SK-N-SH treated with all-trans-retinoic acid at 6 μM for 48 hours (cell line): ENCODE measurements at regions not wholly inside any gene's neighbourhood (a gene's known extent, or its start where the extent isn't known, plus 50 kb on each side); places are given as distances from the start of the nearest gene placed in this dataset.

ENCODE experiments used
- ATAC-seq: fragments of 200-7000 bp; cut with Tn5 transposase; 3 replicates; pipeline ENCODE4 v1.9.1; 2020; ENCODE audit warnings: mild to moderate bottlenecking, moderate library complexity
- ARNTL ChIP-seq: fragments of 450-650 bp; formaldehyde crosslinking; IDR thresholded peaks from 2 replicates; pipeline ENCODE4 v1.5.0; 2020; ENCODE audit warnings: low read depth, mild to moderate bottlenecking, moderate library complexity, borderline replicate concordance
- BACH2 ChIP-seq: fragments of 250-450 bp; sonication (Bioruptor Pico); IDR thresholded peaks from 2 replicates; pipeline ENCODE4 v1.9.0; 2021; ENCODE audit warnings: mild to moderate bottlenecking, borderline replicate concordance
- CREB5 ChIP-seq: fragments of 250-450 bp; sonication (Bioruptor Pico); IDR thresholded peaks from 2 replicates; pipeline ENCODE4 v1.5.1; 2020; ENCODE audit warnings: low read depth, mild to moderate bottlenecking, moderate library complexity
- CSDC2 ChIP-seq: fragments of 250-450 bp; sonication (Bioruptor Pico); IDR thresholded peaks from 2 replicates; pipeline ENCODE4 v1.5.0; 2020; ENCODE audit warnings: mild to moderate bottlenecking, moderate library complexity
- ESRRG ChIP-seq: fragments of 250-450 bp; sonication (Bioruptor Pico); IDR thresholded peaks from 2 replicates; pipeline ENCODE4 v1.6.1; 2021; ENCODE audit warnings: mild to moderate bottlenecking
- GLIS3 ChIP-seq: fragments of 250-450 bp; sonication (Bioruptor Pico); IDR thresholded peaks from 2 replicates; pipeline ENCODE4 v1.5.0; 2020; ENCODE audit warnings: mild to moderate bottlenecking, moderate library complexity
- ISL1 ChIP-seq: fragments of 250-450 bp; sonication (Bioruptor Pico); IDR thresholded peaks from 2 replicates; pipeline ENCODE4 v2.1.2; 2022; ENCODE audit warnings: mild to moderate bottlenecking, moderate library complexity
- PPARA ChIP-seq: fragments of 250-450 bp; sonication (Bioruptor Pico); IDR thresholded peaks from 2 replicates; pipeline ENCODE4 v1.5.0; 2020; ENCODE audit warnings: mild to moderate bottlenecking, borderline replicate concordance
- RARB ChIP-seq: fragments of 250-450 bp; sonication (Bioruptor Pico); IDR thresholded peaks from 2 replicates; pipeline ENCODE4 v1.8.0; 2021; ENCODE audit warnings: mild to moderate bottlenecking, moderate library complexity
- SNAI2 ChIP-seq: fragments of 250-450 bp; sonication (Bioruptor Pico); IDR thresholded peaks from 2 replicates; pipeline ENCODE4 v1.5.0; 2020; ENCODE audit warnings: mild to moderate bottlenecking, moderate library complexity
- TCF4 ChIP-seq: fragments of 250-450 bp; sonication (Bioruptor Pico); IDR thresholded peaks from 2 replicates; pipeline ENCODE4 v1.8.0; 2021; ENCODE audit warnings: mild to moderate bottlenecking, moderate library complexity, borderline replicate concordance
- TOX ChIP-seq: fragments of 250-450 bp; sonication (Bioruptor Pico); IDR thresholded peaks from 2 replicates; pipeline ENCODE4 v1.8.0; 2021; ENCODE audit warnings: mild to moderate bottlenecking, moderate library complexity, borderline replicate concordance
- ZC3H10 ChIP-seq: fragments of 250-450 bp; sonication (Bioruptor Pico); IDR thresholded peaks from 2 replicates; pipeline ENCODE4 v1.5.1; 2021; ENCODE audit warnings: mild to moderate bottlenecking, moderate library complexity
- ZFP3 ChIP-seq: fragments of 250-450 bp; sonication (Bioruptor Pico); IDR thresholded peaks from 2 replicates; pipeline ENCODE4 v1.5.0; 2020; ENCODE audit warnings: mild to moderate bottlenecking, moderate library complexity
- ZFP30 ChIP-seq: fragments of 450-650 bp; formaldehyde crosslinking; IDR thresholded peaks from 2 replicates; pipeline ENCODE4 v1.5.0; 2022; ENCODE audit warnings: mild to moderate bottlenecking, moderate library complexity
- ZNF565 ChIP-seq: fragments of 450-650 bp; formaldehyde crosslinking; conservative IDR thresholded peaks from 2 replicates; pipeline ENCODE4 v1.5.0; 2020; ENCODE audit warnings: low read depth, mild to moderate bottlenecking, moderate library complexity
- ZNF70 ChIP-seq: fragments of 450-650 bp; formaldehyde crosslinking; IDR thresholded peaks from 2 replicates; pipeline ENCODE4 v1.5.0; 2020; ENCODE audit warnings: mild to moderate bottlenecking, moderate library complexity
- ZNF8 ChIP-seq: fragments of 450-650 bp; formaldehyde crosslinking; IDR thresholded peaks from 2 replicates; pipeline ENCODE4 v1.5.0; 2020; ENCODE audit warnings: mild to moderate bottlenecking, moderate library complexity
- TF ChIP-seq, protein P1 (sequence below): fragments of 250-450 bp; sonication (Bioruptor Pico); IDR thresholded peaks from 2 replicates; pipeline ENCODE4 v1.5.0; 2020; ENCODE audit warnings: mild to moderate bottlenecking, moderate library complexity
- TF ChIP-seq, protein P2 (sequence below): fragments of 250-450 bp; sonication (Bioruptor Pico); IDR thresholded peaks from 2 replicates; pipeline ENCODE4 v1.5.1; 2021; ENCODE audit warnings: mild to moderate bottlenecking, moderate library complexity
- TF ChIP-seq, protein P3 (sequence below): fragments of 250-450 bp; sonication (Bioruptor Pico); IDR thresholded peaks from 2 replicates; pipeline ENCODE4 v1.8.0; 2020; ENCODE audit warnings: mild to moderate bottlenecking, moderate library complexity, borderline replicate concordance
- TF ChIP-seq, protein P4 (sequence below): fragments of 250-450 bp; sonication (Bioruptor Pico); IDR thresholded peaks from 2 replicates; pipeline ENCODE4 v1.8.0; 2021; ENCODE audit warnings: low read depth, mild to moderate bottlenecking, moderate library complexity, borderline replicate concordance

- TF ChIP-seq ISL1 (no peak), ZNF8 (CRISPR knock-in tag) (no peak), ZNF565 (CRISPR knock-in tag) (no peak), ESRRG (CRISPR knock-in tag) (no peak), CSDC2 (CRISPR knock-in tag) (no peak), ZFP3 (no peak), TCF4 (no peak), SNAI2 (CRISPR knock-in tag) (no peak), ZFP30 (CRISPR knock-in tag) (no peak), ARNTL (CRISPR knock-in tag) (no peak), BACH2 (CRISPR knock-in tag) (no peak), GLIS3 (CRISPR knock-in tag) (no peak), TOX (CRISPR knock-in tag) (no peak), CREB5 (CRISPR knock-in tag) (no peak)
- TF ChIP-seq, protein P1, sequence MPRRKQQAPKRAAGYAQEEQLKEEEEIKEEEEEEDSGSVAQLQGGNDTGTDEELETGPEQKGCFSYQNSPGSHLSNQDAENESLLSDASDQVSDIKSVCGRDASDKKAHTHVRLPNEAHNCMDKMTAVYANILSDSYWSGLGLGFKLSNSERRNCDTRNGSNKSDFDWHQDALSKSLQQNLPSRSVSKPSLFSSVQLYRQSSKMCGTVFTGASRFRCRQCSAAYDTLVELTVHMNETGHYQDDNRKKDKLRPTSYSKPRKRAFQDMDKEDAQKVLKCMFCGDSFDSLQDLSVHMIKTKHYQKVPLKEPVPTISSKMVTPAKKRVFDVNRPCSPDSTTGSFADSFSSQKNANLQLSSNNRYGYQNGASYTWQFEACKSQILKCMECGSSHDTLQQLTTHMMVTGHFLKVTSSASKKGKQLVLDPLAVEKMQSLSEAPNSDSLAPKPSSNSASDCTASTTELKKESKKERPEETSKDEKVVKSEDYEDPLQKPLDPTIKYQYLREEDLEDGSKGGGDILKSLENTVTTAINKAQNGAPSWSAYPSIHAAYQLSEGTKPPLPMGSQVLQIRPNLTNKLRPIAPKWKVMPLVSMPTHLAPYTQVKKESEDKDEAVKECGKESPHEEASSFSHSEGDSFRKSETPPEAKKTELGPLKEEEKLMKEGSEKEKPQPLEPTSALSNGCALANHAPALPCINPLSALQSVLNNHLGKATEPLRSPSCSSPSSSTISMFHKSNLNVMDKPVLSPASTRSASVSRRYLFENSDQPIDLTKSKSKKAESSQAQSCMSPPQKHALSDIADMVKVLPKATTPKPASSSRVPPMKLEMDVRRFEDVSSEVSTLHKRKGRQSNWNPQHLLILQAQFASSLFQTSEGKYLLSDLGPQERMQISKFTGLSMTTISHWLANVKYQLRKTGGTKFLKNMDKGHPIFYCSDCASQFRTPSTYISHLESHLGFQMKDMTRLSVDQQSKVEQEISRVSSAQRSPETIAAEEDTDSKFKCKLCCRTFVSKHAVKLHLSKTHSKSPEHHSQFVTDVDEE (CRISPR knock-in tag), result no peak
- TF ChIP-seq, protein P2, sequence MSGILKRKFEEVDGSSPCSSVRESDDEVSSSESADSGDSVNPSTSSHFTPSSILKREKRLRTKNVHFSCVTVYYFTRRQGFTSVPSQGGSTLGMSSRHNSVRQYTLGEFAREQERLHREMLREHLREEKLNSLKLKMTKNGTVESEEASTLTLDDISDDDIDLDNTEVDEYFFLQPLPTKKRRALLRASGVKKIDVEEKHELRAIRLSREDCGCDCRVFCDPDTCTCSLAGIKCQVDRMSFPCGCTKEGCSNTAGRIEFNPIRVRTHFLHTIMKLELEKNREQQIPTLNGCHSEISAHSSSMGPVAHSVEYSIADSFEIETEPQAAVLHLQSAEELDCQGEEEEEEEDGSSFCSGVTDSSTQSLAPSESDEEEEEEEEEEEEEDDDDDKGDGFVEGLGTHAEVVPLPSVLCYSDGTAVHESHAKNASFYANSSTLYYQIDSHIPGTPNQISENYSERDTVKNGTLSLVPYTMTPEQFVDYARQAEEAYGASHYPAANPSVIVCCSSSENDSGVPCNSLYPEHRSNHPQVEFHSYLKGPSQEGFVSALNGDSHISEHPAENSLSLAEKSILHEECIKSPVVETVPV, result no peak
- TF ChIP-seq, protein P3, sequence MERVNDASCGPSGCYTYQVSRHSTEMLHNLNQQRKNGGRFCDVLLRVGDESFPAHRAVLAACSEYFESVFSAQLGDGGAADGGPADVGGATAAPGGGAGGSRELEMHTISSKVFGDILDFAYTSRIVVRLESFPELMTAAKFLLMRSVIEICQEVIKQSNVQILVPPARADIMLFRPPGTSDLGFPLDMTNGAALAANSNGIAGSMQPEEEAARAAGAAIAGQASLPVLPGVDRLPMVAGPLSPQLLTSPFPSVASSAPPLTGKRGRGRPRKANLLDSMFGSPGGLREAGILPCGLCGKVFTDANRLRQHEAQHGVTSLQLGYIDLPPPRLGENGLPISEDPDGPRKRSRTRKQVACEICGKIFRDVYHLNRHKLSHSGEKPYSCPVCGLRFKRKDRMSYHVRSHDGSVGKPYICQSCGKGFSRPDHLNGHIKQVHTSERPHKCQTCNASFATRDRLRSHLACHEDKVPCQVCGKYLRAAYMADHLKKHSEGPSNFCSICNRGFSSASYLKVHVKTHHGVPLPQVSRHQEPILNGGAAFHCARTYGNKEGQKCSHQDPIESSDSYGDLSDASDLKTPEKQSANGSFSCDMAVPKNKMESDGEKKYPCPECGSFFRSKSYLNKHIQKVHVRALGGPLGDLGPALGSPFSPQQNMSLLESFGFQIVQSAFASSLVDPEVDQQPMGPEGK (CRISPR knock-in tag), result no peak
- TF ChIP-seq, protein P4, sequence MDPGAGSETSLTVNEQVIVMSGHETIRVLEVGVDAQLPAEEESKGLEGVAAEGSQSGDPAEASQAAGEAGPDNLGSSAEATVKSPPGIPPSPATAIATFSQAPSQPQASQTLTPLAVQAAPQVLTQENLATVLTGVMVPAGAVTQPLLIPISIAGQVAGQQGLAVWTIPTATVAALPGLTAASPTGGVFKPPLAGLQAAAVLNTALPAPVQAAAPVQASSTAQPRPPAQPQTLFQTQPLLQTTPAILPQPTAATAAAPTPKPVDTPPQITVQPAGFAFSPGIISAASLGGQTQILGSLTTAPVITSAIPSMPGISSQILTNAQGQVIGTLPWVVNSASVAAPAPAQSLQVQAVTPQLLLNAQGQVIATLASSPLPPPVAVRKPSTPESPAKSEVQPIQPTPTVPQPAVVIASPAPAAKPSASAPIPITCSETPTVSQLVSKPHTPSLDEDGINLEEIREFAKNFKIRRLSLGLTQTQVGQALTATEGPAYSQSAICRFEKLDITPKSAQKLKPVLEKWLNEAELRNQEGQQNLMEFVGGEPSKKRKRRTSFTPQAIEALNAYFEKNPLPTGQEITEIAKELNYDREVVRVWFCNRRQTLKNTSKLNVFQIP (CRISPR knock-in tag), result no peak
- no peak for ATAC-seq
These were observed 140.4 kb downstream of the CD47 start for GRCh38 chr3:107950417-107950816.

- TF ChIP-seq ESRRG (CRISPR knock-in tag), result no peak
- TF ChIP-seq ZNF8 (CRISPR knock-in tag), result no peak
- TF ChIP-seq ZNF565 (CRISPR knock-in tag), result no peak
- TF ChIP-seq PPARA (CRISPR knock-in tag), result no peak
- TF ChIP-seq, protein P4 (CRISPR knock-in tag), result no peak
- TF ChIP-seq TCF4, result no peak
- no peak for TF ChIP-seq ZC3H10
- no peak for TF ChIP-seq BACH2 (CRISPR knock-in tag)
- no peak for TF ChIP-seq RARB
- no peak for TF ChIP-seq ZNF70 (CRISPR knock-in tag)
- no peak for TF ChIP-seq SNAI2 (CRISPR knock-in tag)
- no peak for TF ChIP-seq TOX (CRISPR knock-in tag)
- TF ChIP-seq ISL1, result no peak
- no peak for TF ChIP-seq ARNTL (CRISPR knock-in tag)
- ATAC-seq, result no peak
These were observed 141.3 kb downstream of the CD47 start for GRCh38 chr3:107949394-107949970.
